Globus pallidus (tissue), 1 donor: ENCODE measurements at regions not wholly inside any gene's neighbourhood (a gene's known extent, or its start where the extent isn't known, plus 50 kb on each side); places are given as distances from the start of the nearest gene placed in this dataset.

Source experiments
- DNase-seq: peaks from one replicate; pipeline ENCODE4 v3.0.0-alpha.2; 2015; ENCODE audit warnings: low spot score

- no peak for DNase-seq
Measured at GRCh38 chr1:58000116-58000515, 546.4 kb downstream of the OMA1 start.

- DNase-seq = no peak
Measured at GRCh38 chr1:57996400-57996799, 550.1 kb downstream of the OMA1 start.

GRCh38 chr1:57991289-57991688 is 555.2 kb downstream of the OMA1 start:
- peak; percentile 5 for DNase-seq

GRCh38 chr1:57989877-57990276 is 556.6 kb downstream of the OMA1 start:
- DNase-seq = no peak

GRCh38 chr1:57987523-57987922 is 559.0 kb downstream of the OMA1 start:
- DNase-seq = no peak

GRCh38 chr1:57986432-57986831 is 560.1 kb downstream of the OMA1 start:
- peak; percentile 21 for DNase-seq

- DNase-seq = no peak
Measured at GRCh38 chr1:57984277-57984676, 560.4 kb upstream of the DAB1 start.

- no peak for DNase-seq
Measured at GRCh38 chr1:57983441-57983840, 559.6 kb upstream of the DAB1 start.

GRCh38 chr1:57982852-57983251 is 559.0 kb upstream of the DAB1 start:
- DNase-seq = no peak

- no peak for DNase-seq
Measured at GRCh38 chr1:57976216-57976615, 552.4 kb upstream of the DAB1 start.

- no peak for DNase-seq
Measured at GRCh38 chr1:57968321-57968720, 544.5 kb upstream of the DAB1 start.

- no peak for DNase-seq
Measured at GRCh38 chr1:57966751-57967406, 543.0 kb upstream of the DAB1 start.

GRCh38 chr1:57966340-57966739 is 542.5 kb upstream of the DAB1 start:
- no peak for DNase-seq

GRCh38 chr1:57963581-57963980 is 539.7 kb upstream of the DAB1 start:
- no peak for DNase-seq

- DNase-seq = peak; percentile 29
Measured at GRCh38 chr1:57959531-57960241, 535.8 kb upstream of the DAB1 start.

GRCh38 chr1:57957576-57957975 is 533.7 kb upstream of the DAB1 start:
- no peak for DNase-seq

GRCh38 chr1:57951390-57951789 is 527.5 kb upstream of the DAB1 start:
- no peak for DNase-seq

GRCh38 chr1:57949168-57949567 is 525.3 kb upstream of the DAB1 start:
- no peak for DNase-seq

GRCh38 chr1:57947471-57947870 is 523.6 kb upstream of the DAB1 start:
- DNase-seq = no peak

- no peak for DNase-seq
Measured at GRCh38 chr1:57945045-57945444, 521.2 kb upstream of the DAB1 start.

- DNase-seq = no peak
Measured at GRCh38 chr1:57943365-57943764, 519.5 kb upstream of the DAB1 start.

GRCh38 chr1:57934745-57935144 is 510.9 kb upstream of the DAB1 start:
- DNase-seq = no peak

- no peak for DNase-seq
Measured at GRCh38 chr1:57927003-57927402, 503.1 kb upstream of the DAB1 start.

- no peak for DNase-seq
Measured at GRCh38 chr1:57926025-57926552, 502.2 kb upstream of the DAB1 start.
